COR-L47 (cell line): ENCODE measurements at regions not wholly inside any gene's neighbourhood (a gene's known extent, or its start where the extent isn't known, plus 50 kb on each side); places are given as distances from the start of the nearest gene placed in this dataset.

Experiments
- DNase-seq: peaks from one replicate; lab custom pipeline; 2025; lab: John Stamatoyannopoulos, UW

GRCh38 chr13:73251626-73252265, 192.9 kb downstream of the KLF5 start:
- DNase-seq, result no peak

- DNase-seq, result no peak
Observed at GRCh38 chr13:73250061-73250460, 191.3 kb downstream of the KLF5 start.

- no peak for DNase-seq
Observed at GRCh38 chr13:73248711-73249580, 190.1 kb downstream of the KLF5 start.

DNA sequence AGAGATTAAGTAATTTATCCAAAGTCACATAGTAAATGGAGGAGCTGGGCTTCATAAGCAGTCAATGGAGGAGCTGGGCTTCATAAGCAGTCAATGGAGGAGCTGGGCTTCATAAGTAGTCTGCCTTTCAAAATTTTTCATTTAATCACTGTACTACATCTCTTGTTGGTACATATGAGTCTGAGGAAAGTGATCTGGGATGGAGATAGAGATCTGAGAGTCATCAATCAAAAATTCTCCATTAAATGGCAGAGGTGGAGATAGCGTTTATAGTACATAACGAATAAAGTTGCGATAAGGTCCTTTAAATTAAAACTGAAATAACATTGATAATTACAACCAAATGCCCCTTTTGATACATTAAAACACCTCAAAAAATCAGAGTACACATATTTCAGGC, 189.3 kb downstream of the KLF5 start:
- DNase-seq, result no peak

GRCh38 chr13:73245246-73245645, 186.4 kb downstream of the KLF5 start:
- no peak for DNase-seq

- DNase-seq, result no peak
Observed at GRCh38 chr13:73244467-73244866, 185.7 kb downstream of the KLF5 start.

DNA sequence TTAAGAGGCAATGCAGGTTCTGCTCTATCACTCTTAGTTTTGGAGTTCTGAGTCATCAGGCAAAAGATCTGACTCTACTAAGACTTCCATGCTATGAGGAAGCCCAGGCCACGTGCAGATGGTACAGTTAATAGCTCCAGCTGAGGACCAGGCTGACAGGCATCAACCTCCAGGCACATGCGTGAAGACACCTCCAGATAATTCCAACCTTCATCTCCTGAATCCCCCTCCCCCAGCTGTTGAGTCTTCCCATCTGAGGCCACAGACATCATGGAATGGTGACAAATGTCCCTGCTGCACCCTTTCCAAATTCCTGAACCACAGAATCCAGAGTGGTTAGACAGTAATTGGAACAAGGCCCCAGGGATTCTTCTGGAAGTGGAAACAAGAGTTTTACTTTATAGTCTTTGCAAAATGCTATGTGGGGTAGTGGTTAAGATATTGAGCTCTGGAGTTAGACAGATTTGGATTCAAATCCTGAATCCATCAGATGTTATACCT, 183.8 kb downstream of the KLF5 start:
- no peak for DNase-seq

- DNase-seq, result no peak
Observed at GRCh38 chr13:73240193-73240592, 181.4 kb downstream of the KLF5 start.

DNA sequence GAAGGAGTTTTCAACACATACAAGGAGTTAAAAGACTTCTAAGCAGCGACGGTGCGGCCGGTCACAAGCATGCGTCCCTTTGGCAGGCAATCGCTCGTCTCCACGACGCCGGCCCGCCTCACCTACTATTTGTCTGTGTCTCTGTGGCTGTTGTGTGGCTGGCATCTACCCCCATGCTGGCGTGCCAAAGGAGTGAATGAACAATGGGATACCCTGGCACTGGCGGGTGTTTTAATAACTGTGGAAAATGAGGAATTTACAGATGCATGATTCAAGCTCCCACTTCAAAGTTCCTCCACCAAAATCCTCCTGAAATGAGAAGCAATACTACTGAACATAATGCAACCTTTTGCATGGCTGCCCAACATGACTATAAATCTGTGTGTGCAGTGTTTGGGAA, 176.6 kb downstream of the KLF5 start:
- DNase-seq, result no peak

DNA sequence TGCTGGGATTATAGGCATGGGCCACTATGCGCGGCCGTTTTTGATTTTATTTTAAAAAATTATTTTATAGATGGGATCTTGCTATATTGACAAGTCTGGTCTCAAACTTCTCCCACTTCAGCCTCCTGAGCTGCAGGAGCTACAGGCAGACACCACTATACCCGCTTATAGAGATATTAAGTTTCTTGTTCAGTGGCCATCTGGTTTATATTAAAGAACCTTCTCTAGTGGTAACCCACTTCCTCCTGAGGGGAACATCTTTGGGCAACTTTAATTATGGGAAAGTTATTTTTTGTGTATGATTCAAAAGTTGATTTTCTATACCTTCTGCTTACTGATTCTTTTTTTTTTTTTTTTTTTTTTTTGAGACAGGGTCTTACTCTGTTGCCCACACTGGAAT, 172.7 kb downstream of the KLF5 start:
- DNase-seq, result no peak

GRCh38 chr13:73230716-73231115, 171.9 kb downstream of the KLF5 start:
- no peak for DNase-seq

GRCh38 chr13:73228546-73228945, 169.7 kb downstream of the KLF5 start:
- no peak for DNase-seq

- DNase-seq, result no peak
Observed at GRCh38 chr13:73225990-73226389, 167.2 kb downstream of the KLF5 start.

- DNase-seq, result no peak
Observed at GRCh38 chr13:73224703-73225102, 165.9 kb downstream of the KLF5 start.

DNA sequence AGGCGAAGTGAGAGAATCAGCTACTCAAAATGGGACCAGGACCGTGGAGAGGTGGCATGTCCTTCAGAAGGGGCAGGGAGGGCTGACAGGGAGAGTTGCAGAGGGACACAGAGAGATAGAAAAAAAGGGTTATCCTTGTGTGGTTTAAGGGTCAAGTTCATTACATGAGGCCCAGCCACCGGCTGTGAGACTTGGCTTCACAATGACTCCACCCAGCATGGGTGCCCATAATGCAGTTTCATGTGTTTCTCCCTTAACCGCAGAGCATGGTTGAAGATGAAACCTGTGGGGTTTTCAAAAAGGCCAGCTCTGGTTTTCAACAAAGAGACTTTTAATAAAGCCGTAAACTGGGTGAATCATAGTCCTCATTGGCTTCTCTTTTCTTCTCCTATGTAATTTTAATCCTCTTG, 164.6 kb downstream of the KLF5 start:
- no peak for DNase-seq

GRCh38 chr13:73222627-73223305, 164.0 kb downstream of the KLF5 start:
- no peak for DNase-seq

- DNase-seq, result no peak
Observed at GRCh38 chr13:73220966-73221720, 162.3 kb downstream of the KLF5 start.

DNA sequence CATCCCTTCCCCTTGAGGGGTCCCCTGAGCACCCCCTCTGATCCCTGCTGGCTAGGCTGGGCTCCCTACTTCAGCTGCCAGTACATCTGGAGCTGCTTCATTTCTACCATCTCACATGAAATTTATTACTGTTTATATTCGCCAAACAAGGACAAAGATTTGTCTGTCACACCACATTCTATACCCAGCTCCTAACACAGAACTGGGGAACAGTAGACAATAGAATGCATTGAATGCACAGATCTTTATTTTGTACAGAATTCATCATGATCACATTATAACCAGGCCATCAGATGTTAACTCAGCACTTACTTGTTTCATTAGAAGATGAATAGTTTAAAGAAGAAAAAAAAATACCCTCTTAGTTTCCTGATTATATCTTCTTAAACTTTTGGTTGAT, 159.4 kb downstream of the KLF5 start:
- no peak for DNase-seq

- no peak for DNase-seq
Observed at GRCh38 chr13:73216381-73216831, 157.6 kb downstream of the KLF5 start.

- DNase-seq, result no peak
Observed at GRCh38 chr13:73215823-73216222, 157.0 kb downstream of the KLF5 start.

GRCh38 chr13:73212482-73212881, 153.7 kb downstream of the KLF5 start:
- no peak for DNase-seq
